ENCODE measurements at regions not wholly inside any gene's neighbourhood (a gene's known extent, or its start where the extent isn't known, plus 50 kb on each side); places are given as distances from the start of the nearest gene placed in this dataset.
"Not testable (repeated sequence)": the region's sequence is repeated elsewhere in the genome, so short reads cannot be mapped to it uniquely, and the experiment has no call there.

DNA sequence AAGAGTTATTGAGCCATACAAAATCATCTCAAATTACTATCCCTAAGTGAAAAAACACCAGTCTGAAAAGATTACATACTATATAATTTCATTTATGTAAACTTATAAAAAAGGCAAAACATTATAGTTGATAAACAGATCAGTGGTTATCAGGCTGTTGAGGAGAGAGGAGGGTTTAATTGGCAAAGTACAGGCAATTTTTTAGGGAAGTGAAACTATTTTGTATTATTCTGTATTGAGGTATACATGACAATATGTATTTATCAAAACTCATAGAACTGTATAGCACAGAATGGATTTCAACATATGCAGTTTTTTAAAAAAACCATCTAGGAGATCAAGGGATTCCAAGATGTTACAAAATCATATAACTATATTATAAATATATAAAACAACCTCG is 403.7 kb downstream of the LTN1 start:
- in situ Hi-C loops (cut with HindIII; ENCODE audit: low sequenced_read_pairs): no loop called here
- TF ChIP-seq, protein P1, sequence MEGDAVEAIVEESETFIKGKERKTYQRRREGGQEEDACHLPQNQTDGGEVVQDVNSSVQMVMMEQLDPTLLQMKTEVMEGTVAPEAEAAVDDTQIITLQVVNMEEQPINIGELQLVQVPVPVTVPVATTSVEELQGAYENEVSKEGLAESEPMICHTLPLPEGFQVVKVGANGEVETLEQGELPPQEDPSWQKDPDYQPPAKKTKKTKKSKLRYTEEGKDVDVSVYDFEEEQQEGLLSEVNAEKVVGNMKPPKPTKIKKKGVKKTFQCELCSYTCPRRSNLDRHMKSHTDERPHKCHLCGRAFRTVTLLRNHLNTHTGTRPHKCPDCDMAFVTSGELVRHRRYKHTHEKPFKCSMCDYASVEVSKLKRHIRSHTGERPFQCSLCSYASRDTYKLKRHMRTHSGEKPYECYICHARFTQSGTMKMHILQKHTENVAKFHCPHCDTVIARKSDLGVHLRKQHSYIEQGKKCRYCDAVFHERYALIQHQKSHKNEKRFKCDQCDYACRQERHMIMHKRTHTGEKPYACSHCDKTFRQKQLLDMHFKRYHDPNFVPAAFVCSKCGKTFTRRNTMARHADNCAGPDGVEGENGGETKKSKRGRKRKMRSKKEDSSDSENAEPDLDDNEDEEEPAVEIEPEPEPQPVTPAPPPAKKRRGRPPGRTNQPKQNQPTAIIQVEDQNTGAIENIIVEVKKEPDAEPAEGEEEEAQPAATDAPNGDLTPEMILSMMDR (IDR thresholded peaks at IDR 0.05; ENCODE audit: low read depth, low read length, missing control alignments): no peak
- no peak for DNase-seq (ENCODE audit: low read depth)
- H3K4me3 ChIP-seq (ENCODE audit: low read depth, low read length): no peak overlapping the region

DNA sequence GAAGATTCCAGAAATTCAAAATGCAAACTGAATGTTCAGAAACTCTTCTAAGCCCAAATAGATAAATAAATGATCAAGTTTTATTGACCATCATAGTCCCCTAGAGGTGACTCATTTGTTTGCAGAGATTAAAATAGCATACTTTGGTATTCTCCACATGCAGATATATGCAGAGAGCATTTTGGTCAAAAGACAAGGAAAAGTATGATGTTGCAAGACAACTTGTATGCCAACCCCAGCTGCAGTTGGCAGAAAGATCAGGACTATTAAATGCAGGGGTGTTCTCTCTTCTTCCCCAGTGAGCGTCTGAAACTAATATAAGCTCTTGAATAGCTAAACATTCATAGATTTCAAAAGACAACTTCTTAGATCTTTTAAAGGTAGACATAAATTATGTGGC is 404.9 kb downstream of the LTN1 start:
- no peak overlapping the region for H3K4me3 ChIP-seq (ENCODE audit: low read depth, low read length)
- in situ Hi-C loops (cut with HindIII; ENCODE audit: low sequenced_read_pairs): no loop called here
- TF ChIP-seq, protein P1 (IDR thresholded peaks at IDR 0.05; ENCODE audit: low read depth, low read length, missing control alignments): no peak
- no peak for DNase-seq (ENCODE audit: low read depth)

DNA sequence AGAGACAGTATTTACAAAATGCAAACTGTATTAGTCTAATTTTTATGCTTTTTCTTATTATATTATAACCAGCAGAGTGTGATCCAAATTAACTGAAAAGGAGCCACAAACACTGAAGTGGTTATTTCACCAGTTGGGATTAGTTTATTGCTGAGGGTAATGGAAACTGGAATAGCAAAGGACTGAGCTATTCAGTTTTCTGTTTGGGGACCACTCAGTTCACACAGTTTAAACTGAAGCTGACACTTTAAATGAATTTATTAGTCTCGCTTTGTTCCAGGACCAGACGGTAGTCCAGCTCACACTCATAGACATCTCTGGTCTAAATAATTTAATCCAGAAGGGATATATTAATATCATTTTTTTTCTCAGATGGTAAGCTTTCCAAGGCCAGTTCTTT is 410.7 kb downstream of the LTN1 start:
- TF ChIP-seq, protein P1 (IDR thresholded peaks at IDR 0.05; ENCODE audit: low read depth, low read length, missing control alignments): no peak
- in situ Hi-C loops (cut with HindIII; ENCODE audit: low sequenced_read_pairs): no loop called here
- H3K4me3 ChIP-seq (ENCODE audit: low read depth, low read length): no peak overlapping the region
- no peak for DNase-seq (ENCODE audit: low read depth)

DNA sequence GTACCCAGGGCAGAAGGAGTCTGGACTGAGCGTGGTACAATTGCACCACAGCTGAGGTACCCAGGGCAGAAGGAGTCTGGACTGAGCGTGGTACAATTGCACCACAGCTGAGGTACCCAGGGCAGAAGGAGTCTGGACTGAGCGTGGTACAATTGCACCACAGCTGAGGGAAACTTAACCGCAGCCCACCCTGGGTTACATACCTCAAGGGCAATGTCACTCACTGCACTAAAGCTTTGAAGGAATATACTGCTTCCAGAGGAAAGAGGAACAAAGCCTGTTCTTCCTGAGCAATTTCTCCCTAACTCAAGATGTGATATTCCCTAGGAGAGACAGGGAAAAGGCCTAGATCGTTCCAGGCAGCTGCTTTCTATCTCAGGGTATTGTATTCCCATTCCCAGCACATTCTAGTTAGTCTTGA is 411.4 kb downstream of the LTN1 start:
- DNase-seq (ENCODE audit: low read depth); in situ Hi-C loops (cut with HindIII; ENCODE audit: low sequenced_read_pairs); H3K4me3 ChIP-seq (ENCODE audit: low read depth, low read length): not testable (repeated sequence)

DNA sequence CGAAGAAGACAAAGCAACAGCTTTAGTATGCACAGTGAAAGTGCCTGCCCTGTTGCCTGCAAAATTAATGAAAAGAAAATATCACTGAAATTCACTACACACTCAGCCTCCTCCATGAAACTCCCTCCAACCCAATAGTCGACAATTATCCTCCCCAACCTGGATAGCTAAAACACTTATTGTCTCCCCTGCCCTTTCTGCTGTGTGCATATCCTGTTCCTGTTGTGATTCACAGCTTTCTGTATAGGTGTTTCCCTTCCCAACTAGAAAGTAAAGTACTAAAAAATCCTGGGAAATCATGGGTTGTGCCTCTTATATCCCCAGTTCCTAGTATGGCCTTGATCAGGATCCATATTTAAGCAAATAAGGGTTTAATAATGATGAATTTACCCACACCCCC is 412.1 kb downstream of the LTN1 start:
- no peak for DNase-seq (ENCODE audit: low read depth)
- no peak overlapping the region for H3K4me3 ChIP-seq (ENCODE audit: low read depth, low read length)
- TF ChIP-seq, protein P1 (IDR thresholded peaks at IDR 0.05; ENCODE audit: low read depth, low read length, missing control alignments): no peak
- in situ Hi-C loops (cut with HindIII; ENCODE audit: low sequenced_read_pairs): no loop called here

DNA sequence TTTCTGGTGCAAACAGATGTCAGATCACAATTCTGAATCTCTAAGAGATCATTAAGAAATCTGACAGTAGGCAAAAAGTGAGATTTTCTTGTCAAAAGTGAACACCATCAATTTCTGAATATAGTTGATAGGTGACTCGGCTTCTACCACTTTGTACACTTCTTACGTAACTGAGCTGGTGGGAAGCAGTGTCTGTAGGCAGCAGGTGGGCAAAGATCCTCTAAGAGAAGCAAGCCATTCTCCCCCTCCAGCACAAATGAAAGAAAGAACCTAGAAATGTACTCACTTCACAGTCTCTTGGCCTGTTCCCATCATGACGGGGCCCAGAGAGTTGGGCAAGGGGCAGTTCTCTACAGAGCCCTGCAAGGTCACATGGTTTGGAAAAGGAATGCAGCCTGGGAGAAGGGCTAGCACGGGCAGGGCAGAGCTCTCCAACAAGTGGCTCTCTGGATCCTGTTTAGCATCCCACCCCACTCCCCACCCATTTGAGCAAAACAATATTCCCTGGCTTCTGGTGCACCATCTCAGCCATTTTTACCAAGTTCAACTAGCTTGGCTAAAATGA is 412.6 kb downstream of the LTN1 start:
- TF ChIP-seq, protein P1 (IDR thresholded peaks at IDR 0.05; ENCODE audit: low read depth, low read length, missing control alignments): no peak
- H3K4me3 ChIP-seq (ENCODE audit: low read depth, low read length): no peak overlapping the region
- in situ Hi-C loops (cut with HindIII; ENCODE audit: low sequenced_read_pairs): no loop called here
- no peak for DNase-seq (ENCODE audit: low read depth)

DNA sequence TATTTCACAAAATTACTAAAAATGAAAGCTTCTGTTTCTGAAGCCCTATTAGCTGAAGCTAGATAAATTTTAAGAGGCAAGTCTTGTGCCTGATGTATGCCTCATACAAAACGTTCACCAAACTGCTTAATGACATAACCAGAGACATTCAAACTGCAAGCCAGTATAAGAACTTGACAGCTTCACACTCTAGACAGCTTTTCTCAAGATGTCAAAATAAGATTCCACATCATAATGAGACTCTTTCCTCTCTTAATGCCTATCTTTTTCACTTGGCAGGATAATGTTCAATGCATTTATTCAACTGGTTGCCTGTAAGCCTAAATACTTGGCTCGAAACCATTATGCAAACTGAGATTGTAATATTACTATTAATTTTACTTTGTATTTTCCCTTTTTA is 424.0 kb downstream of the LTN1 start:
- in situ Hi-C loops (cut with HindIII; ENCODE audit: low sequenced_read_pairs): no loop called here
- TF ChIP-seq, protein P1 (IDR thresholded peaks at IDR 0.05; ENCODE audit: low read depth, low read length, missing control alignments): no peak
- no peak overlapping the region for H3K4me3 ChIP-seq (ENCODE audit: low read depth, low read length)
- no peak for DNase-seq (ENCODE audit: low read depth)

DNA sequence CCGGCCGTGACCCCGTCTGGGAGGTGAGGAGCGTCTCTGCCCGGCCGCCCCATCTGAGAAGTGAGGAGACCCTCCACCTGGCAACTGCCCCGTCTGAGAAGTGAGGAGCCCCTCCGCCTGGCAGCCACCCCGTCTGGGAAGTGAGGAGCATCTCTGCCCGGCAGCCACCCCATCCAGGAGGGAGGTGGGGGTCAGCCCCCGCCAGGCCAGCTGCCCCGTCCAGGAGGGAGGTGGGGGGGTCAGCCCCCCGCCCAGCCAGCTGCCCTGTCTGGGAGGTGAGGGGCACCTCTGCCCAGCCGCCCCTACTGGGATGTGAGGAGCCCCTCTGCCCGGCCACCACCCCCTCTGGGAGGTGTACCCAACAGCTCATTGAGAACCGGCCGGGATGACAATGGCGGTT is 428.7 kb downstream of the LTN1 start:
- H3K4me3 ChIP-seq (ENCODE audit: low read depth, low read length); DNase-seq (ENCODE audit: low read depth); in situ Hi-C loops (cut with HindIII; ENCODE audit: low sequenced_read_pairs): not testable (repeated sequence)

Measured in astrocyte of the cerebellum (primary cell).